ENCODE measurements at regions not wholly inside any gene's neighbourhood (a gene's known extent, or its start where the extent isn't known, plus 50 kb on each side); places are given as distances from the start of the nearest gene placed in this dataset.

DNA sequence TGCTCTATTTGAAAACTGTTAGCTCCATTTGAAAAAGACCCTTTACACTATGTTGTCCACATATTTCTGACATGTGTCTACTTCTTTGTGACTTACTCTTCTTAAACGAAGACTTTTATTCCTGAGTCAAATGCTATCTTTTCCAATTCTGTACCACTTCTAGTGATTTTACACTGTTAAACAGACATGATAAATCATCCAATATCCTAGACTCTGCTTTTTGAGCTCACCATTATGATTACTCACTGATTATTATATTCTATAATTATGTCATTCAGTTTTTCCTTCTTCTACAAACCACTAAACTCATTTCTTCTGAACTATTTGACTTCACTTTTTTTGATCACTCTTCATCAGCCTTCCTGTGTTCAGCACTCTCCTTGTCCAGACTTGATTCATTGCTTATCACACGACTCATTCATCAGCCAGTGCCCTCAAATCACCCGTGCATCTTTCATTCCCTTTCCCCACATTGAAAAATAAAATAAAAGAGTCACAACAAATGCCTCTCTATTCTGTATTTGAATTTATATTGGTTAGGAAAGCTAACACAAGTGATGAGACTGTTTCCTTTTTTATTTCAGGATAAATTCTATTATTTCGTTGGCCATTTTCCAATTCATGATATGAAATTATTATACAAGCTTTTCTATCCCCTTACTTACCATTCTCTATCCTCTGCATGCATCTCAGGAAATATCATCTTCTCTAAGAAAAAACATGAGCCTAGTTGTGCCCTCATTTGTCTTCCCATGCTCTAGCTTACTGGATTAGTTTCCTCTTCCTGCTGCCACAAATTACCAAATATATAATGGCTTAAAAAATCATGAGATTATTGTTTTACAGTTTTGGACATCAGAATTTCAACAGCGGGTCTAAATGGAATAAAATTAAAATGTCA is 1482.1 kb upstream of the MIR17HG start:
- no peak overlapping the region for H3K4me3 ChIP-seq (ENCODE audit: low read length)
- H3K4me2 ChIP-seq (ENCODE audit: low read length): no peak overlapping the region
- no peaks in the 10 kb centered on the region for H3K9me3 ChIP-seq (ENCODE audit: insufficient read depth, low read length)
- H4K20me1 ChIP-seq (ENCODE audit: insufficient read depth, low read length): no peaks in the 10 kb centered on the region
- no peak overlapping the region for H2AFZ ChIP-seq (ENCODE audit: low read depth, low read length)
- no peaks in the 10 kb centered on the region for H3K27me3 ChIP-seq (ENCODE audit: low read depth, low read length)
- H3K9ac ChIP-seq (ENCODE audit: low read length): no peak overlapping the region
- H3K4me1 ChIP-seq (ENCODE audit: low read length): no peaks in the 10 kb centered on the region
- TF ChIP-seq EZH2phosphoT487 (IDR thresholded peaks at IDR 0.05; ENCODE audit: low read depth): no peak
- TF ChIP-seq, protein P1, sequence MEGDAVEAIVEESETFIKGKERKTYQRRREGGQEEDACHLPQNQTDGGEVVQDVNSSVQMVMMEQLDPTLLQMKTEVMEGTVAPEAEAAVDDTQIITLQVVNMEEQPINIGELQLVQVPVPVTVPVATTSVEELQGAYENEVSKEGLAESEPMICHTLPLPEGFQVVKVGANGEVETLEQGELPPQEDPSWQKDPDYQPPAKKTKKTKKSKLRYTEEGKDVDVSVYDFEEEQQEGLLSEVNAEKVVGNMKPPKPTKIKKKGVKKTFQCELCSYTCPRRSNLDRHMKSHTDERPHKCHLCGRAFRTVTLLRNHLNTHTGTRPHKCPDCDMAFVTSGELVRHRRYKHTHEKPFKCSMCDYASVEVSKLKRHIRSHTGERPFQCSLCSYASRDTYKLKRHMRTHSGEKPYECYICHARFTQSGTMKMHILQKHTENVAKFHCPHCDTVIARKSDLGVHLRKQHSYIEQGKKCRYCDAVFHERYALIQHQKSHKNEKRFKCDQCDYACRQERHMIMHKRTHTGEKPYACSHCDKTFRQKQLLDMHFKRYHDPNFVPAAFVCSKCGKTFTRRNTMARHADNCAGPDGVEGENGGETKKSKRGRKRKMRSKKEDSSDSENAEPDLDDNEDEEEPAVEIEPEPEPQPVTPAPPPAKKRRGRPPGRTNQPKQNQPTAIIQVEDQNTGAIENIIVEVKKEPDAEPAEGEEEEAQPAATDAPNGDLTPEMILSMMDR (IDR thresholded peaks at IDR 0.05; ENCODE audit: low read depth, low read length): no peak
- no peaks in the 10 kb centered on the region for H3K79me2 ChIP-seq (ENCODE audit: low read length)
- H3K27ac ChIP-seq (ENCODE audit: low read length): no peak overlapping the region
- no peaks in the 10 kb centered on the region for H3K36me3 ChIP-seq (replicated peaks; ENCODE audit: low read depth, low read length)

DNA sequence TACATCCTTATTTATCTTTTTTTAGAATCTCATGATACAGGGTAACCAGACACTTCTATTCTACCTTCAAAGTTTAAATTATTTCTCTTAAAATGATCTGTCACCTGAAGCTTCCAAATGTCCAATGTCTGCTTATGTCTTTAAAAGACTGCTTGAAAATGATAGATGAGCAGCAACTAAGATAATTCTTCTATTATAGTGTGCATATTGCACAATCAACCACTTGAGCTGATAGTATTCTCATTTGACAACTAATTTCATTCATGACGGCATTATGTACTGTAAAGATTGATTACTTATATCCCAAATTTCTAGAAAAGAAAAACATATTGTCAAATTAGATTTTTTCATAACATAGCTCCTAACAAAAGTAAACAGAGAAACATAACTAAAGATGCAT is 1478.2 kb upstream of the MIR17HG start:
- TF ChIP-seq EZH2phosphoT487 (IDR thresholded peaks at IDR 0.05; ENCODE audit: low read depth): no peak
- TF ChIP-seq, protein P1 (IDR thresholded peaks at IDR 0.05; ENCODE audit: low read depth, low read length): no peak
- Histone ChIP-seq H3K36me3 (replicated peaks; ENCODE audit: low read depth, low read length) (no peaks in the 10 kb centered on the region), H3K9ac (ENCODE audit: low read length) (no peak overlapping the region), H3K79me2 (ENCODE audit: low read length) (no peaks in the 10 kb centered on the region), H3K27me3 (ENCODE audit: low read depth, low read length) (no peaks in the 10 kb centered on the region), H3K4me2 (ENCODE audit: low read length) (no peak overlapping the region), H3K9me3 (ENCODE audit: insufficient read depth, low read length) (no peaks in the 10 kb centered on the region), H3K4me3 (ENCODE audit: low read length) (no peak overlapping the region), H2AFZ (ENCODE audit: low read depth, low read length) (no peak overlapping the region), H3K27ac (ENCODE audit: low read length) (no peak overlapping the region), H3K4me1 (ENCODE audit: low read length) (no peaks in the 10 kb centered on the region), H4K20me1 (ENCODE audit: insufficient read depth, low read length) (no peaks in the 10 kb centered on the region)

DNA sequence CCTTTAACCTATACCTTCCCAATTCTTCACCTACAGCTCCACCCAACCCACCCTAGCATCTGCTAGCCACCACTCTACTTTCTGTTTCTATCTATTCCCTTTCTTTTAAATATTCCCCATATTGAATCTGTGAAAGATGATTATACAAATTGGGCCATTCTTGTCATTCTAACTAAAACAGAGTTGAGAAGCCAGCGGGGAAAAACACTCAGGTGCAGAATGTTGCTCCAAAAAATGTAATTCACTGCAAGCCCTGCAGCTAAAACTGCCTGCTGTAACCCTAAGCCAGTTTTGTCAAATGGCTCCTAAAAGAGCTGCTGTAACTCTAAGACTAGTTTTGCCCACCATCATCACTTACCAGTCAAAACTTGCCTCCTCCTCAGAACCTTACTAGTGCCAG is 1468.6 kb upstream of the MIR17HG start:
- Histone ChIP-seq H3K27me3 (ENCODE audit: low read depth, low read length) (no peaks in the 10 kb centered on the region), H3K36me3 (replicated peaks; ENCODE audit: low read depth, low read length) (no peaks in the 10 kb centered on the region), H3K4me3 (ENCODE audit: low read length) (no peak overlapping the region), H2AFZ (ENCODE audit: low read depth, low read length) (no peak overlapping the region), H3K4me1 (ENCODE audit: low read length) (no peaks in the 10 kb centered on the region), H3K79me2 (ENCODE audit: low read length) (no peaks in the 10 kb centered on the region), H3K27ac (ENCODE audit: low read length) (no peak overlapping the region), H3K4me2 (ENCODE audit: low read length) (no peak overlapping the region), H3K9ac (ENCODE audit: low read length) (no peak overlapping the region), H4K20me1 (ENCODE audit: insufficient read depth, low read length) (no peaks in the 10 kb centered on the region), H3K9me3 (ENCODE audit: insufficient read depth, low read length) (no peaks in the 10 kb centered on the region)
- TF ChIP-seq, protein P1 (IDR thresholded peaks at IDR 0.05; ENCODE audit: low read depth, low read length): no peak
- no peak for TF ChIP-seq EZH2phosphoT487 (IDR thresholded peaks at IDR 0.05; ENCODE audit: low read depth)

DNA sequence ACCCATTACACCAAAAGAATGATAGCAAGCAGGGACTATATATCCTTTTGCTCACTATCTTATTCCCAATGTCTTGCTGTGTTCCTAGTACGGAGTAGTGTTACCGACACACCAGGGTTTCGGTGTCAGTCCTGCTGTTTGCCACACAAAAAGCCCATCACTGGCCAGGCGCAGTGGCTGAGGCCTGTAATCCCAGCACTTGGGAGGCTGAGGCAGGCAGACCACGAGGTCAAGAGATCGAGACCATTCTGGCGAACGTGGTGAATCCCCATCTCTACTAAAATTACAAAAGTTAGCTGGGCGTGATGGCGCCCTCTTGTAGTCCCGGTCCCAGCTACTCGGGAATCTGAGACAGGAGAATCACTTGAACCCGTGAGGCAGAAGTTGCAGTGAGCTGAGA is 1467.3 kb upstream of the MIR17HG start:
- Histone ChIP-seq H3K36me3 (replicated peaks; ENCODE audit: low read depth, low read length) (no peaks in the 10 kb centered on the region), H3K4me1 (ENCODE audit: low read length) (no peaks in the 10 kb centered on the region), H3K4me2 (ENCODE audit: low read length) (no peak overlapping the region), H3K4me3 (ENCODE audit: low read length) (no peak overlapping the region), H2AFZ (ENCODE audit: low read depth, low read length) (no peak overlapping the region), H3K79me2 (ENCODE audit: low read length) (no peaks in the 10 kb centered on the region), H4K20me1 (ENCODE audit: insufficient read depth, low read length) (no peaks in the 10 kb centered on the region), H3K27ac (ENCODE audit: low read length) (no peak overlapping the region), H3K27me3 (ENCODE audit: low read depth, low read length) (no peaks in the 10 kb centered on the region), H3K9ac (ENCODE audit: low read length) (no peak overlapping the region), H3K9me3 (ENCODE audit: insufficient read depth, low read length) (no peaks in the 10 kb centered on the region)
- no peak for TF ChIP-seq EZH2phosphoT487 (IDR thresholded peaks at IDR 0.05; ENCODE audit: low read depth)
- TF ChIP-seq, protein P1 (IDR thresholded peaks at IDR 0.05; ENCODE audit: low read depth, low read length): no peak

All from OCI-LY3 (cell line).